A549 (cell line): ENCODE measurements at regions not wholly inside any gene's neighbourhood (a gene's known extent, or its start where the extent isn't known, plus 50 kb on each side); places are given as distances from the start of the nearest gene placed in this dataset.

Experiments
- ATAC-seq, 2 experiments: fragments of 200-7000 bp in 1 of 2; fragments of >200 bp in 1 of 2; cut with Nextera tagmentation in 1 of 2; cut with Tn5 transposase in 1 of 2; 3 replicates each; pipeline versions ENCODE4 v1.8.0 to v1.9.1; 2018 to 2020; ENCODE audit warnings: mild to moderate bottlenecking in 1 of 2, moderate library complexity in 1 of 2
- CTCF ChIA-PET: fragments of 300-600 bp; sonication (Branson Sonifier 250); formaldehyde crosslinking; extraction: SDS; loops from one replicate; lab custom pipeline; 2021; ENCODE audit warnings: antibody characterized with exemption, inconsistent platforms; lab: Yijun Ruan, JAX
- POLR2A ChIA-PET: fragments of 350-600 bp; formaldehyde crosslinking; extraction: SDS; loops from one replicate; lab custom pipeline; 2021; ENCODE audit warnings: antibody characterized with exemption, inconsistent platforms; lab: Yijun Ruan, JAX
- DNase-seq, 2 experiments: peaks; one replicate each; pipeline versions ENCODE4 v3.0.0 to v3.0.0-alpha.2; 2011 to 2016; ENCODE audit warnings: low read depth in 1 of 2, low spot score in 1 of 2
- FAIRE-seq: peaks from 2 replicates; lab custom pipeline; 2011; peaks lifted over from hg19 to GRCh38; lab: Jason Lieb, UNC
- H3K27ac ChIP-seq, 2 experiments: fragments of >200 bp; sonication (Bioruptor Twin); formaldehyde crosslinking; 3 replicates each; pipeline ENCODE4 v1.5.1; 2016 to 2017
- H3K4me1 ChIP-seq: fragments of >200 bp; sonication (Bioruptor Twin); formaldehyde crosslinking; 3 replicates; pipeline ENCODE4 v1.6.1; 2016
- H3K4me2 ChIP-seq: fragments of >200 bp; sonication (Bioruptor Twin); formaldehyde crosslinking; 3 replicates; pipeline ENCODE4 v1.6.1; 2016
- H3K4me3 ChIP-seq: fragments of >200 bp; sonication (Bioruptor Twin); formaldehyde crosslinking; 3 replicates; pipeline ENCODE4 v1.5.1; 2016
- H3K9me3 ChIP-seq: fragments of >200 bp; sonication (Bioruptor Twin); formaldehyde crosslinking; 3 replicates; pipeline ENCODE4 v1.6.1; 2016
- BHLHE40 ChIP-seq: IDR thresholded peaks from 2 replicates; pipeline ENCODE4 v1.6.1; 2012; ENCODE audit warnings: low read depth, low read length, inconsistent platforms
- ESRRA ChIP-seq: fragments of 150-350 bp; IDR thresholded peaks from 2 replicates; pipeline ENCODE4 v1.6.1; 2014; ENCODE audit warnings: mild to moderate bottlenecking, low read length, borderline replicate concordance
- FOXS1 ChIP-seq: fragments of 250-450 bp; sonication (Bioruptor Pico); IDR thresholded peaks from 2 replicates; pipeline ENCODE4 v1.5.0; 2020; ENCODE audit warnings: mild to moderate bottlenecking, moderate library complexity
- MAFK ChIP-seq: fragments of 450-650 bp; IDR thresholded peaks from 2 replicates; pipeline ENCODE4 v1.6.1; 2014; ENCODE audit not compliant: partially characterized antibody
- NR3C1 ChIP-seq: fragments of >200 bp; sonication (Bioruptor Twin); formaldehyde crosslinking; IDR thresholded peaks from 3 replicates; pipeline ENCODE4 v1.6.1; 2017
- RAD21 ChIP-seq, 2 experiments: fragments of >200 bp in 1 of 2; sonication (Bioruptor Twin) in 1 of 2; formaldehyde crosslinking in 1 of 2; IDR thresholded peaks in 1 of 2; conservative IDR thresholded peaks in 1 of 2; 2 replicates in 1 of 2; 3 replicates in 1 of 2; pipeline ENCODE4 v1.6.1; 2012 to 2018; ENCODE audit warnings: inconsistent platforms in 1 of 2
- RCOR1 ChIP-seq: fragments of 150-350 bp; IDR thresholded peaks from 2 replicates; pipeline ENCODE4 v1.6.1; 2014; ENCODE audit warnings: antibody characterized with exemption, low read length, low read depth
- TP53 ChIP-seq: fragments of 250-450 bp; sonication (Bioruptor Pico); IDR thresholded peaks from 2 replicates; pipeline ENCODE4 v1.5.0; 2021; ENCODE audit warnings: mild to moderate bottlenecking, moderate library complexity
- ZC3H11A ChIP-seq: fragments of 450-650 bp; IDR thresholded peaks from 2 replicates; pipeline ENCODE4 v1.6.1; 2014; ENCODE audit warnings: antibody characterized with exemption, mild to moderate bottlenecking
- ZFP36 ChIP-seq: fragments of 450-650 bp; IDR thresholded peaks from 2 replicates; pipeline ENCODE4 v1.6.1; 2014; ENCODE audit warnings: borderline replicate concordance; ENCODE audit not compliant: partially characterized antibody
- WGBS: methylation state at CpG from one replicate; pipeline ENCODE4 v1.1.6; 2017; ENCODE audit errors: missing lambda C conversion rate; 5-methylcytosine and 5-hydroxymethylcytosine counted together
- TF ChIP-seq, protein P1 (sequence below): fragments of 450-650 bp; IDR thresholded peaks from 2 replicates; pipeline ENCODE4 v1.6.1; 2014; ENCODE audit warnings: antibody characterized with exemption
- TF ChIP-seq, protein P2 (sequence below): fragments of 250-450 bp; sonication (Bioruptor Pico); IDR thresholded peaks from 2 replicates; pipeline ENCODE4 v1.5.0; 2020; ENCODE audit warnings: low read depth, mild to moderate bottlenecking, moderate library complexity
- TF ChIP-seq, protein P3 (sequence below): fragments of >200 bp; sonication (Bioruptor Twin); formaldehyde crosslinking; IDR thresholded peaks from 3 replicates; pipeline ENCODE4 v1.6.1; 2016
- TF ChIP-seq, protein P4 (sequence below): fragments of 200-600 bp; sonication (generic); IDR thresholded peaks from 2 replicates; pipeline ENCODE4 v1.6.1; 2016; ENCODE audit warnings: antibody characterized with exemption, mild to moderate bottlenecking, moderate library complexity

DNA sequence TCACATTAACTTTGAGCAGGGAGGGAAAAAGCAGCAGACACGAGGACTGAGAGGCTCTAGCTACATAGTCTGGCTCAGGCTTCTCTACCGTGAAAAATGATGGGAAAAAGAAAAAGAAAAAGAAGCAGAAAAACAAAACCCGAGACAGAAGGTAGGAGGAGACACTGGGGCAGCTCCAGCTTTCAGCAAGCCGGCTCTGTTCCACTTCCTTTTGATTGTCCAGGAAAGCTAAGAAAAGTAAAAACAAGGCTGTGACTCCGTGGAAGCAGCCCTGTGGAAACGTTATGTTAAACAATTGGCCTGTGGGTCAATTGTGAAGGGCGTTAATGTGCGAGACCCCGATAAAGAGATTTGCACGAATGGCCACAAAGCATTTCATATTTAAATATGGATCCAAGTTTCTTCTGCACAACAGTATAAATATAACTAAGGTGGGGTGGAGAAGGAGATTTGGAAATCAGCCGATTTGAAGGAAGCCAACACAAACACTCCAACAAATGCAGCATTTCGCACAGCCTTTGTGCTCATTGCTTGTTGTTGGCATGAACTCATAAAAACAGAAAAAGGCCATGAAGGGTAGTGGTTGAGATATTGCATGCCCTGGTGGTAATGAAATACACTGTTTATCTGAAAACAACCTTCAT lies 236.9 kb upstream of the JAG1 start:
- ATAC-seq = no peak
- Histone ChIP-seq H3K4me2 (no peak overlapping the region), H3K4me1 (no peaks in the 10 kb centered on the region), H3K4me3 (no peak overlapping the region), H3K9me3 (peaks cover 7% of the 10 kb centered on the region; the same call in 1 of the 3 replicates), H3K27ac (peak overlapping the region in 1 of 2 experiments; percentile 9; a peak in 1 of 6 replicates)
- POLR2A ChIA-PET = no interaction called here
- TF ChIP-seq RAD21 (conservative IDR thresholded peaks at IDR 0.05 in 1 of 2, IDR thresholded peaks at IDR 0.05 in 1 of 2) = no peak
- TF ChIP-seq TP53 = no peak
- TF ChIP-seq FOXS1 (CRISPR knock-in tag) = no peak
- TF ChIP-seq NR3C1 = no peak
- TF ChIP-seq, protein P1, sequence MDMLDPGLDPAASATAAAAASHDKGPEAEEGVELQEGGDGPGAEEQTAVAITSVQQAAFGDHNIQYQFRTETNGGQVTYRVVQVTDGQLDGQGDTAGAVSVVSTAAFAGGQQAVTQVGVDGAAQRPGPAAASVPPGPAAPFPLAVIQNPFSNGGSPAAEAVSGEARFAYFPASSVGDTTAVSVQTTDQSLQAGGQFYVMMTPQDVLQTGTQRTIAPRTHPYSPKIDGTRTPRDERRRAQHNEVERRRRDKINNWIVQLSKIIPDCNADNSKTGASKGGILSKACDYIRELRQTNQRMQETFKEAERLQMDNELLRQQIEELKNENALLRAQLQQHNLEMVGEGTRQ = no peak
- TF ChIP-seq, protein P2, sequence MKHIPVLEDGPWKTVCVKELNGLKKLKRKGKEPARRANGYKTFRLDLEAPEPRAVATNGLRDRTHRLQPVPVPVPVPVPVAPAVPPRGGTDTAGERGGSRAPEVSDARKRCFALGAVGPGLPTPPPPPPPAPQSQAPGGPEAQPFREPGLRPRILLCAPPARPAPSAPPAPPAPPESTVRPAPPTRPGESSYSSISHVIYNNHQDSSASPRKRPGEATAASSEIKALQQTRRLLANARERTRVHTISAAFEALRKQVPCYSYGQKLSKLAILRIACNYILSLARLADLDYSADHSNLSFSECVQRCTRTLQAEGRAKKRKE = no peak
- TF ChIP-seq, protein P3, sequence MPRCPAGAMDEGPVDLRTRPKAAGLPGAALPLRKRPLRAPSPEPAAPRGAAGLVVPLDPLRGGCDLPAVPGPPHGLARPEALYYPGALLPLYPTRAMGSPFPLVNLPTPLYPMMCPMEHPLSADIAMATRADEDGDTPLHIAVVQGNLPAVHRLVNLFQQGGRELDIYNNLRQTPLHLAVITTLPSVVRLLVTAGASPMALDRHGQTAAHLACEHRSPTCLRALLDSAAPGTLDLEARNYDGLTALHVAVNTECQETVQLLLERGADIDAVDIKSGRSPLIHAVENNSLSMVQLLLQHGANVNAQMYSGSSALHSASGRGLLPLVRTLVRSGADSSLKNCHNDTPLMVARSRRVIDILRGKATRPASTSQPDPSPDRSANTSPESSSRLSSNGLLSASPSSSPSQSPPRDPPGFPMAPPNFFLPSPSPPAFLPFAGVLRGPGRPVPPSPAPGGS = no peak
- TF ChIP-seq RCOR1 = no peak
- TF ChIP-seq BHLHE40 = no peak
- no peak for TF ChIP-seq ESRRA
- TF ChIP-seq, protein P4, sequence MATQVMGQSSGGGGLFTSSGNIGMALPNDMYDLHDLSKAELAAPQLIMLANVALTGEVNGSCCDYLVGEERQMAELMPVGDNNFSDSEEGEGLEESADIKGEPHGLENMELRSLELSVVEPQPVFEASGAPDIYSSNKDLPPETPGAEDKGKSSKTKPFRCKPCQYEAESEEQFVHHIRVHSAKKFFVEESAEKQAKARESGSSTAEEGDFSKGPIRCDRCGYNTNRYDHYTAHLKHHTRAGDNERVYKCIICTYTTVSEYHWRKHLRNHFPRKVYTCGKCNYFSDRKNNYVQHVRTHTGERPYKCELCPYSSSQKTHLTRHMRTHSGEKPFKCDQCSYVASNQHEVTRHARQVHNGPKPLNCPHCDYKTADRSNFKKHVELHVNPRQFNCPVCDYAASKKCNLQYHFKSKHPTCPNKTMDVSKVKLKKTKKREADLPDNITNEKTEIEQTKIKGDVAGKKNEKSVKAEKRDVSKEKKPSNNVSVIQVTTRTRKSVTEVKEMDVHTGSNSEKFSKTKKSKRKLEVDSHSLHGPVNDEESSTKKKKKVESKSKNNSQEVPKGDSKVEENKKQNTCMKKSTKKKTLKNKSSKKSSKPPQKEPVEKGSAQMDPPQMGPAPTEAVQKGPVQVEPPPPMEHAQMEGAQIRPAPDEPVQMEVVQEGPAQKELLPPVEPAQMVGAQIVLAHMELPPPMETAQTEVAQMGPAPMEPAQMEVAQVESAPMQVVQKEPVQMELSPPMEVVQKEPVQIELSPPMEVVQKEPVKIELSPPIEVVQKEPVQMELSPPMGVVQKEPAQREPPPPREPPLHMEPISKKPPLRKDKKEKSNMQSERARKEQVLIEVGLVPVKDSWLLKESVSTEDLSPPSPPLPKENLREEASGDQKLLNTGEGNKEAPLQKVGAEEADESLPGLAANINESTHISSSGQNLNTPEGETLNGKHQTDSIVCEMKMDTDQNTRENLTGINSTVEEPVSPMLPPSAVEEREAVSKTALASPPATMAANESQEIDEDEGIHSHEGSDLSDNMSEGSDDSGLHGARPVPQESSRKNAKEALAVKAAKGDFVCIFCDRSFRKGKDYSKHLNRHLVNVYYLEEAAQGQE = no peak
- WGBS = 83% methylated on average over 12 of the region's 12 CpGs
- DNase-seq = no peak
- FAIRE-seq = peak; percentile 74
- CTCF ChIA-PET = interaction anchor here (0.5 to 2.2 kb wide), 6 partner anchors 14 to 318 kb away, joined by 3 to 4 read pairs (median 4); no protein-coding TSS in a partner anchor

DNA sequence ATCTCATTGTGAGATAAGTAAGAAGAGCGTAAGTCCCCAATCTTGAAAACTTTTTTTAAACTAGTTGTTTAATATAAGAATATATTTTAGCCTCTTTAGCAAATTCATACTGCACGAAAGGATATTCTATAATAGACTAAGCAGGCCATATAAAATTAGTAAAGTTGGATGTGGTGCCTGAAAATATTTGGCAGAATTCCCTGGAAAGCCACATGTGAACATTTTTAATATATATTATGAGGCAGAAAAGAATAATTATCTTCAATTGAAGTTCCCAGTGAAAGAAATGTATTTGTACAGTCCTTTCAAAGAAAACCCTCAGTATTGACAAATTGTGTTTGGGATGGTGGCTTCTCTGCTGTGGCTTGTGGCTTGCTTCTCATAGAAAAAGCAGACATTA lies 237.5 kb upstream of the JAG1 start:
- Histone ChIP-seq H3K4me1 (no peaks in the 10 kb centered on the region), H3K4me3 (no peak overlapping the region), H3K27ac (no peak overlapping the region), H3K4me2 (no peak overlapping the region), H3K9me3 (peaks cover 7% of the 10 kb centered on the region; the same call in 1 of the 3 replicates)
- TF ChIP-seq ZC3H11A = no peak
- ChIA-PET POLR2A (no interaction called here), CTCF (no interaction called here)
- no peak for DNase-seq
- no peak for ATAC-seq
- FAIRE-seq = no peak
- WGBS = 95% methylated on average over 2 of the region's 2 CpGs

DNA sequence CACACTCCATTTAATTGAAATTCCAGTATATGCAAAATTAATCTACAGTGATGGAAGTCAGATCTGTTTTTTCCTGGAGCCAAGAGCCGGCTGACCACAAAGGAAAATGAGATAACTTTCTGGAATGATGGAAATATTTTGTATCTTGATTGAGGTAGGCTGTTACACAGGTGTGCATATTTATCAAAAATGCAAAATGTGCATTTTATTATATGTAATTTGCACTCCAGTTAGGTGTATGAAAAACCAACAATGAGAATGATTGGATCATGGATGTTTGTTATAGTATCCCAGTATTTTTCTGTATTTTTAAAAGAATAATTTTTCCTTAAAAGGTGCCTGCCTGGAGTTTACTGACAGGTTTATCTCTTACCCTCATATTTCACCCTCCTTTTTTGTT lies 242.0 kb upstream of the JAG1 start:
- DNase-seq (no peak), FAIRE-seq (no peak), ATAC-seq (no peak)
- 86% methylated on average over 1 of the region's 1 CpG for WGBS
- H3K27ac ChIP-seq = no peak overlapping the region
- POLR2A ChIA-PET = no interaction called here
- peaks cover 7% of the 10 kb centered on the region; the same call in 1 of the 3 replicates for H3K9me3 ChIP-seq
- H3K4me1 ChIP-seq = peaks cover 9% of the 10 kb centered on the region
- CTCF ChIA-PET = no interaction called here
- H3K4me2 ChIP-seq = no peak overlapping the region
- TF ChIP-seq MAFK = peak; percentile 70
- no peak for TF ChIP-seq ZFP36
- no peak overlapping the region for H3K4me3 ChIP-seq
